ENCODE measurements at regions not wholly inside any gene's neighbourhood (a gene's known extent, or its start where the extent isn't known, plus 50 kb on each side); places are given as distances from the start of the nearest gene placed in this dataset.
A peak's percentile ranks its signal among the peaks of the same experiment; 100 is the strongest.

DNA sequence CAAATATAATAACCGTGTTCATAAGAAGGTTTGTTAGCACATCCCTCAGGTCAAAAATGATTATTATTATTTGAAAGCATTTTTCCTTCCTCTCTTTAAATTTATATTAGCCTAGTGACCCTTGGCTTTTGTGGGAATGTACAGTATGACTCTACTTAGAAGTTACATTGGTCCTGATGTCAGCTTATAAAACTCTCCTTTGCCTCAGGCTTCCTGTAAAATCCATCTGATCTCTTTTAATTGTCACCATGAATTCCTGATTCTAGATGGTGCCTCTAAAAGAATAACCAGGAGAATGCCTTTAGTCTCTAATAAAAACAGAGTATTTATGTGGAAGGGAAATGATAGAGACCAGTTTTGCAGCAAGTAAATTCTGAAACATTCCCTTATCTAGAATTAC is 1134.4 kb downstream of the XPNPEP1 start:
- Histone ChIP-seq H2AFZ (ENCODE audit: low read length) (no peak overlapping the region), H3K9ac (ENCODE audit: low read length) (peak overlapping the region; percentile 78), H3K36me3 (ENCODE audit: low read depth, low read length) (no peaks in the 10 kb centered on the region), H4K20me1 (ENCODE audit: low read length) (no peaks in the 10 kb centered on the region), H3K27me3 (ENCODE audit: low read length) (no peaks in the 10 kb centered on the region), H3K79me2 (ENCODE audit: low read length) (no peaks in the 10 kb centered on the region), H3K9me2 (replicated peaks; ENCODE audit: low read length) (no peaks in the 10 kb centered on the region), H3K4me3 (ENCODE audit: low read length) (no peak overlapping the region; the same call in 1 of the 2 replicates), H3K4me2 (ENCODE audit: low read length) (peak overlapping the region; percentile 71), H3K4me1 (ENCODE audit: insufficient read depth, low read length) (peaks cover 48% of the 10 kb centered on the region), H3K27ac (ENCODE audit: low read length) (peak overlapping the region; percentile 98), H3F3A (ENCODE audit: low read length, unreplicated experiment) (peaks cover 28% of the 10 kb centered on the region), H3K9me3 (ENCODE audit: low read length) (no peaks in the 10 kb centered on the region)
- TF ChIP-seq EZH2 (IDR thresholded peaks at IDR 0.05; ENCODE audit: low read length, unreplicated experiment), result no peak
- DNase-seq, result peak; percentile 82
- ATAC-seq, result peak; percentile 27
- ChIA-PET CTCF (no interaction called here), POLR2A (ENCODE audit: unreplicated experiment) (interaction anchor here (0.9 kb wide), 1 partner anchor 642 kb away, joined by 7 read pairs; no protein-coding TSS in a partner anchor)
- no TSS peak for BruUV-seq (replicated peaks)
- intact Hi-C loops (cut with micrococcal nuclease), result loop anchor here (2.0 to 5.0 kb wide), 2 partner anchors 67 to 190 kb away; no protein-coding TSS in a partner anchor

DNA sequence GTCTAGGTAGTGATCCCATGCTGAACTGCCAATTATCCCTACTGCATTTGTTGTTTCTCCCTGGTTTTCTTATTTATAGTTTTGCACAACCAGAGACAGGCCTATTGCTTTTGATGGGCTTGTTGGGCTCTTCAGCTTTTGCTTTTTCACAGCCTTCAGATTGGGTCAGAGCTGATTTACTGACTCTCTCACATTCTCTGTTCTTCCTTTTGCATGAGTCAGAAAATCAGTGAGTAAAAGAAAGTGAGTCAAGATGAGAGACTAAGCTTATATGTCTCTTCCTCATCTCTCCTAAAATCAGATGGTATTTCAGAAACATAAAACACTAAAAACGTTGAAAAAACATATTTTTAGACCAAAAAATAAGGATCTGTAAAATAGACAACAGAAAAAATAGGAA is 1135.4 kb downstream of the XPNPEP1 start:
- peaks cover 48% of the 10 kb centered on the region for H3K4me1 ChIP-seq (ENCODE audit: insufficient read depth, low read length)
- ChIA-PET POLR2A (ENCODE audit: unreplicated experiment) (interaction anchor here (0.9 kb wide), 1 partner anchor 642 kb away, joined by 7 read pairs; no protein-coding TSS in a partner anchor), CTCF (no interaction called here)
- ATAC-seq (peak; percentile 18; the same call in 1 of the 2 replicates), DNase-seq (peak; percentile 69)
- TF ChIP-seq, protein P1, sequence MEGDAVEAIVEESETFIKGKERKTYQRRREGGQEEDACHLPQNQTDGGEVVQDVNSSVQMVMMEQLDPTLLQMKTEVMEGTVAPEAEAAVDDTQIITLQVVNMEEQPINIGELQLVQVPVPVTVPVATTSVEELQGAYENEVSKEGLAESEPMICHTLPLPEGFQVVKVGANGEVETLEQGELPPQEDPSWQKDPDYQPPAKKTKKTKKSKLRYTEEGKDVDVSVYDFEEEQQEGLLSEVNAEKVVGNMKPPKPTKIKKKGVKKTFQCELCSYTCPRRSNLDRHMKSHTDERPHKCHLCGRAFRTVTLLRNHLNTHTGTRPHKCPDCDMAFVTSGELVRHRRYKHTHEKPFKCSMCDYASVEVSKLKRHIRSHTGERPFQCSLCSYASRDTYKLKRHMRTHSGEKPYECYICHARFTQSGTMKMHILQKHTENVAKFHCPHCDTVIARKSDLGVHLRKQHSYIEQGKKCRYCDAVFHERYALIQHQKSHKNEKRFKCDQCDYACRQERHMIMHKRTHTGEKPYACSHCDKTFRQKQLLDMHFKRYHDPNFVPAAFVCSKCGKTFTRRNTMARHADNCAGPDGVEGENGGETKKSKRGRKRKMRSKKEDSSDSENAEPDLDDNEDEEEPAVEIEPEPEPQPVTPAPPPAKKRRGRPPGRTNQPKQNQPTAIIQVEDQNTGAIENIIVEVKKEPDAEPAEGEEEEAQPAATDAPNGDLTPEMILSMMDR (conservative IDR thresholded peaks at IDR 0.05; ENCODE audit: low read depth, low read length), result no peak
- TF ChIP-seq EZH2 (IDR thresholded peaks at IDR 0.05; ENCODE audit: low read length, unreplicated experiment), result no peak
- no peak for TF ChIP-seq EZH2phosphoT487 (IDR thresholded peaks at IDR 0.05; ENCODE audit: borderline replicate concordance, low read length)
- H3K79me2 ChIP-seq (ENCODE audit: low read length), result no peaks in the 10 kb centered on the region
- no peaks in the 10 kb centered on the region for H3K27me3 ChIP-seq (ENCODE audit: low read length)
- no peaks in the 10 kb centered on the region for H3K36me3 ChIP-seq (ENCODE audit: low read depth, low read length)
- intact Hi-C loops (cut with micrococcal nuclease), result loop anchor here (2.0 to 5.0 kb wide), 2 partner anchors 66 to 189 kb away; no protein-coding TSS in a partner anchor
- no peaks in the 10 kb centered on the region for H3K9me3 ChIP-seq (ENCODE audit: low read length)
- no peaks in the 10 kb centered on the region for H4K20me1 ChIP-seq (ENCODE audit: low read length)
- H3K9ac ChIP-seq (ENCODE audit: low read length), result peak overlapping the region; percentile 76
- H3K9me2 ChIP-seq (replicated peaks; ENCODE audit: low read length), result no peaks in the 10 kb centered on the region
- no peak overlapping the region; the same call in 1 of the 2 replicates for H3K4me3 ChIP-seq (ENCODE audit: low read length)
- no TSS peak for BruUV-seq (replicated peaks)
- H3K27ac ChIP-seq (ENCODE audit: low read length), result peak overlapping the region; percentile 98
- peak overlapping the region; percentile 71 for H3K4me2 ChIP-seq (ENCODE audit: low read length)
- H3F3A ChIP-seq (ENCODE audit: low read length, unreplicated experiment), result peaks cover 28% of the 10 kb centered on the region
- H2AFZ ChIP-seq (ENCODE audit: low read length), result no peak overlapping the region

DNA sequence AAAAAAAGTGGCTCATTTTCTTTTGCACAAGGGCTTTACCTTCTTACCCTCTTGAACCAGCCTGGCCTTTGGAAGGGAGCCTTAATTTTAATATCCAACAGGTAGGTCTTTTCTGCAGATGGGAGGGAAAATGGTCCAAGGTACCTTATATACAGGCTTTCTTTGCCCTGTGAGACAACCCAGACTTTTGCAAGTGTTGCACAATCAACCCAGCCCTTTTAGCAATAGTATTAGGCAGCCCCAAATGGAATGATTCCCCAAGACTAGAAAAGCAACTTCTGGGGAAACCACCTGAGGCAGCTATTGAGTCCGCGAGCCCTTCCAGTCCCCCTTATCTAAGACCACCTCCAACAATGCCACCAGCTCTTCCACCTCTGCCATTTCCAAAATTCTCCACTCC is 1138.3 kb downstream of the XPNPEP1 start:
- Histone ChIP-seq H3K79me2 (ENCODE audit: low read length) (no peaks in the 10 kb centered on the region), H3K9ac (ENCODE audit: low read length) (no peak overlapping the region), H3K4me3 (ENCODE audit: low read length) (no peak overlapping the region), H3K9me3 (ENCODE audit: low read length) (no peaks in the 10 kb centered on the region), H3K9me2 (replicated peaks; ENCODE audit: low read length) (no peaks in the 10 kb centered on the region), H3F3A (ENCODE audit: low read length, unreplicated experiment) (peaks cover 16% of the 10 kb centered on the region), H2AFZ (ENCODE audit: low read length) (no peak overlapping the region), H3K27me3 (ENCODE audit: low read length) (no peaks in the 10 kb centered on the region), H3K4me2 (ENCODE audit: low read length) (no peak overlapping the region), H3K36me3 (ENCODE audit: low read depth, low read length) (no peaks in the 10 kb centered on the region), H4K20me1 (ENCODE audit: low read length) (no peaks in the 10 kb centered on the region), H3K4me1 (ENCODE audit: insufficient read depth, low read length) (peaks cover 23% of the 10 kb centered on the region), H3K27ac (ENCODE audit: low read length) (no peak overlapping the region)
- DNase-seq (no peak), ATAC-seq (no peak)
- intact Hi-C loops (cut with micrococcal nuclease), result loop anchor here (5.0 kb wide), 1 partner anchor 63 kb away; no protein-coding TSS in a partner anchor
- TF ChIP-seq EZH2 (IDR thresholded peaks at IDR 0.05; ENCODE audit: low read length, unreplicated experiment) (no peak), EZH2phosphoT487 (IDR thresholded peaks at IDR 0.05; ENCODE audit: borderline replicate concordance, low read length) (no peak)
- TF ChIP-seq, protein P1 (conservative IDR thresholded peaks at IDR 0.05; ENCODE audit: low read depth, low read length), result no peak
- CTCF ChIA-PET, result no interaction called here
- BruUV-seq (replicated peaks), result no TSS peak
- POLR2A ChIA-PET (ENCODE audit: unreplicated experiment), result no interaction called here
